Non-pigmented ciliary epithelial cell (primary cell): ENCODE measurements at regions not wholly inside any gene's neighbourhood (a gene's known extent, or its start where the extent isn't known, plus 50 kb on each side); places are given as distances from the start of the nearest gene placed in this dataset.
"Not testable (repeated sequence)": the region's sequence is repeated elsewhere in the genome, so short reads cannot be mapped to it uniquely, and the experiment has no call there.

Experiments
- DNase-seq: peaks from one replicate; pipeline ENCODE4 v3.0.0-alpha.2; 2010; ENCODE audit warnings: low read depth

- not testable (repeated sequence) for DNase-seq
Measured at GRCh38 chr3:48101301-48101650, 85.1 kb upstream of the MAP4 start.

- no peak for DNase-seq
Measured at GRCh38 chr3:48092270-48092669, 76.1 kb upstream of the MAP4 start.

DNA sequence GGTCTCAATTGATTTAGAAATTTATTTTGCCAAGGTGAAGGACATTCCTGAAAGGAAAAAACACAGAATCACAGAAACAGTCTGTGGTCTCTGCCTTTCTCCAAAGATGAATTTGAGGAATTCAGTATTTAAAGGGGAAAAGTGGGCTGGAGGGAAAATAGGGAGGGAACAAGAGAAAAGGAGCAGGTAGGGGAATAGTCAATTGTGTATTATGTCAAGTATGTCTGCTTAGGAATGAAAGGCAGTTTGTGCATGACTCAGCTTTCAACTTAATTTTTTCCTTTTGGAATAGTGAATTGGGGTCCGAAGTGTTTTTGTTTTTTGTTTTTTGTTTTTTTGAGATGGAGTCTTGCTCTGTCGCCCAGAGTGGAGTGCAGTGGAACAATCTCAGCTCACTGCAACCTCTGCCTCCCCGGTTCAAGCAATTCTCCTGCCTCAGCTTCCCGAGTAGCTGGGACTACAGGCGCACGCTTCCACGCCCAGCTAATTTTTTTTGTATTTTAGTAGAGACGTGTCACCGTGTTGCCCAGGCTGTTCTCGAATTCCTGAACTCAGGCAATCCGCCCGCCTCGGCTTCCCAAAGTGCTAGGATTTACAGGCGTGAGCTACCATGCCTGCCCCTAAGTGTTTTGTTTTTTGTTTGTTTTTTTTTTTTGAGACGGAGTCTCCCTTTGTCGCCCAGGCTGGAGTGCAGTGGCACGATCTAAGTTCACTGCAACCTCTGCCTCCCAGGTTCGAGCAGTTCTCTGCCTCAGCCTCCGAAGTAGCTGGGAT lies 74.1 kb upstream of the MAP4 start:
- no peak for DNase-seq

DNA sequence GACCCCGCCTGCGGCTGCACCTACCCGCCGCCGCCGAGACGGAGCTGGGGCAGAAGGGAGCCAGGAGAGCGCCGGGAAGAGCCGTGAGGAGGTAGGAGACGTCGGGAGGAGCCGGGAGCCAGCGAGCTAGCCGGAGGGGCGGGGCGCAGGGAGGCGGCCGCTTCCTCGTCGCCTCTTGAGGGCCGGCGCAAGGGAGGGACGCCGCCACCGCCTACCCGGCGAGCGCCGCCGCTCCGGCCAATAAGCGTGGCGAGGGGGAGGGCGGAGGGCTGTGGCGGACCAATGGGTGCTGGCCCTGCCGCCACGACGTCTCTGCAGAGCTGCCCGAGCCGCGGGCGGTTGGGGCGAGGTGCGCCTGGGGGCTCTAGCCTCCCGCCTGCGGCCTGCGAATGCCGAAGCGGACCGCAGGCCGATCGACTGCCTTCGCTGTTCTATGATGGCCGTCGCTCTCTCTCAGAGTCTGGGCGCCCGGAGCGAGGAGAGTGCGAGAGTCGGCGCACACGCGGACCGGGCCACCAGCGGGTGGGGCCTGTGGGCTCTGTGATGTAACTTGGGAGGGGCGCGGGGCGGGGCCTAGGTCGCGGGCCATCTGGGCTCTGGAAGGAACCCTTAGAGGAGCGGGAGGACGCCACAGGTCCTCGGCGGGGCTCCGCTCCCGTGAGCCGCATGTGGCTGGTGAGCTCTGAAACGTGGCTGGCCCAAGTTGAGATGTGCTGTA lies 72.7 kb upstream of the MAP4 start:
- DNase-seq = peak; percentile 74

GRCh38 chr3:48088056-48088748 lies 72.0 kb upstream of the MAP4 start:
- DNase-seq = no peak

DNA sequence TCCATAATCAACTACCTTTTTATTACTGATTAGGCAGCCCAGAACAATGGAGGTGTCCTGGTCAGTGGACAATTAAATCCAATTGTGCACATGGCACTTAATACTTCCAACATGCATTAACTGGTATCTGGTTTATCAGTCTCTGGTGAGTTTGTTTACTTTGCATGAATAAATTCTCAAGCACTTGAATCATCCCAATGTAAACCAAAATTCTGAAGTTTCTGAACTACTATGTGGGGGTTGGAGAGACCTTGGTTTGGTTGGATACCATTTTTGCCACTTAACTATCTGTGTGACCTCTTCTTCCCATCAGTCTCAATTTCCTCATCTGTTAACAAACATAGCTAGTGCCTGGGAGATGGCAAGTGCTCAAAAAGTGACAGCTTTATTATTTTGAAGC lies 70.5 kb upstream of the MAP4 start:
- DNase-seq = no peak

DNA sequence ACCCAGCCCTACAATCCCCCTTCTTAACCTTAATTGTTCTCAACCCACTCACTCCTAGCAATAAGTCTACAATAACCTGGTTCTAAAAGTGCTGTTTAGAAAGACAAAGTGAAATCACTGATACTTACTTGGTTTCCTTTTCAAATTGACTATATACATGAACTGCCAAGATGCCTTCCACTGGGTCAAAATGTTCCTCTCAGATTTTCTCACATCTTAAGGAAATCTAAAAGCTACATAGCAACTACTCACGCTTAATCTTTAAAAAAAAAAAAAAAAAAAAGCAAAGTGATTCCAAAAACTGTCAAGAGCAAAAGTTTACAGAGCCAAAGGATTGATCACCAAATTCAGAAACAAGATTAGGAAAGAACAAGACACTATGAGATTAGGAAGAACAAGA lies 68.7 kb upstream of the MAP4 start:
- no peak for DNase-seq

- DNase-seq = no peak
Measured at GRCh38 chr3:48084170-48084569, 68.0 kb upstream of the MAP4 start.

DNA sequence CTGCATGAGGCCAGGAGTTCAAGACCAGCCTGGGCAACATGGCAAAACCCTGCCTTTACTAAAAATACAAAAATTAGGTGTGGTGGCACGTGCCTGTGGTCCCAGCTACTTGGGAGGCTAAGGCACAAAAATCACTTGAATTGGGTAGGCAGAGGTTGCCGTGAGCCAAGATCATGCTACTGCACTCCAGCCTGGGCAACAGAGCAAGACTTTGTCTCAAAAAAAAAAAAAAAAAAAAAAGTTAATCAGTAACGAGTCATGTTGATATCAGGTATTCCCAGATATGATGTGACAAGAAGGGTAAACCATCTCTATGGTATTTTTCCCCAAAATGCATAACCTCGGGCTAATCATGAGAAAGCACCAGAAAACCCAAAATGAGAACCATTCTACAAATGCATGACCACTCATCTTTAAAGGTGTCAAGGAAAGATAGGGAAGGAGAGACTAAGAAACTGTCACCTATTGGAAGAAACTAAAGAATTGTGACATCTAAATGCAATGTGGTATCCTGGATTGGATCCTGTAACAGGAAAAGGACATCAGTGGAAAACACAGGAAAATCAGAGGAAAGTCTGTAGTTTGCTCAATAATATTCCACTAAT lies 66.5 kb upstream of the MAP4 start:
- DNase-seq = no peak

- DNase-seq = no peak
Measured at GRCh38 chr3:48077815-48078214, 61.6 kb upstream of the MAP4 start.

- no peak for DNase-seq
Measured at GRCh38 chr3:48070030-48070429, 53.8 kb upstream of the MAP4 start.

DNA sequence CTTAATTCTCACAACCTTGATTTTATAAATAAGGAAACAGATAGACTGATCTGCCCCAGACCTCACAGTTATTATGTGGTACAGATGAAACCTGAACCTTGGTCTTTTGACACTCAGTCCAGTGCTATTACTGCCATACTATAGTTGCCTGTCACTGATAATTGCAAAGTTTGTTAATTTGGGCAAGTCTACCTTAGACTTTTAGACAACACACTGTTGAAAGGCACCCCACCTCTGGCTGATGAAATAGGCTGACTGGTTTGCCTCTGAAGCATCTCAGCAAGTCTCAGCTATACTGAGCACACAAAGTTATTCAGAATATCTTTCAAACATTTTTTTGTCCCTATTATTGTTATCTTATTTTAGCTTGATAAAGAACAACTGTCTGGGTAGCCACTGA lies 53.1 kb upstream of the MAP4 start:
- no peak for DNase-seq

DNA sequence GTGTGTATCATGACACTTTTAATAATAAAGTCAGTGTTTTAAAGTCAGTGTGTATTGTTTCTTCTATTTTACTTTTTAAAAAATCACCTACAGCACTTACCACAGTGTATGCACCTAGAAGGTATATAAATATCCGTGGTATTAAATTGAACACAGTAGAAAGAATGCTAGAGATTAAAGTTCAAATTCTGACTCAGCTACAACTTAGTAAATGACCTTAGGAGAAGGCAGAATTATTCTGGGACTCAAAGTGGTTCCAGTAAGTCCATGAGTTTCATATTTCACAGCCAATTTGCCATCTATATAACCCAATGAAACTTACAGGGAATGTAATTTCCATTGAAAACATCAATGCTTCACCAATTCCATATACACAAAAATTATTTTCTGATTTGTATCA lies 52.7 kb upstream of the MAP4 start:
- no peak for DNase-seq

GRCh38 chr3:48068320-48068719 lies 52.1 kb upstream of the MAP4 start:
- not testable (repeated sequence) for DNase-seq

DNA sequence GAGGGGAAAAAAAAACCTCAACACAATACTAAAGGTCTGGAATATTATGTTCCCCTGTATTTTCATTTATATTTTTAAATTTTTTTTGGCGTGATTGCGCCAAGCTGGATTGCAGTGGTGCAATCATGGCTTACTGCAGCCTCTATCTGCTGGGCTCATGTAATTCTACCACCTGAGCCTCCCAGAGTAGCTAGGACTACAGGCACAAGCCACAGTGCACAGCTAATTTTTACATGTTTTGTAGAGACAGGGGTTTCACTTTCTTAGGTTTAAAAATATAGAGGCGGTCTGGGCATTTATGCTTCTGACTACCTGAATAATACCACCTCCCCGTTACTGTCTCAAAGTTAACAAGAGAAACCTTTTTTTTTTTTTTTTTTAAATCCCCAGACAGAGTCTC lies 51.1 kb upstream of the MAP4 start:
- DNase-seq = no peak
